HG02884 (cell line): ENCODE measurements at regions not wholly inside any gene's neighbourhood (a gene's known extent, or its start where the extent isn't known, plus 50 kb on each side); places are given as distances from the start of the nearest gene placed in this dataset.
"Not testable (repeated sequence)": the region's sequence is repeated elsewhere in the genome, so short reads cannot be mapped to it uniquely, and the experiment has no call there.

ENCODE experiments used
- ATAC-seq: cut with Tn5 transposase; IDR thresholded peaks from one replicate; pipeline ENCODE4 v1.9.1; 2021; ENCODE audit warnings: mild to moderate bottlenecking, moderate library complexity; ENCODE audit not compliant: unreplicated experiment

GRCh38 chrX:138014577-138014976 is 448.6 kb downstream of the ZIC3 start:
- no peak for ATAC-seq

- no peak for ATAC-seq
Measured at GRCh38 chrX:138018145-138018799, 452.3 kb downstream of the ZIC3 start.

GRCh38 chrX:138020941-138021340 is 455.0 kb downstream of the ZIC3 start:
- no peak for ATAC-seq

GRCh38 chrX:138026211-138026610 is 460.3 kb downstream of the ZIC3 start:
- peak; percentile 72 for ATAC-seq

- no peak for ATAC-seq
Measured at GRCh38 chrX:138031715-138032114, 465.8 kb downstream of the ZIC3 start.

- ATAC-seq: no peak
Measured at GRCh38 chrX:138034136-138034535, 468.2 kb downstream of the ZIC3 start.

- ATAC-seq: no peak
Measured at GRCh38 chrX:138037548-138037947, 471.6 kb downstream of the ZIC3 start.

- no peak for ATAC-seq
Measured at GRCh38 chrX:138057883-138058282, 492.0 kb downstream of the ZIC3 start.

GRCh38 chrX:138058931-138059330 is 493.0 kb downstream of the ZIC3 start:
- no peak for ATAC-seq

- ATAC-seq: no peak
Measured at GRCh38 chrX:138067415-138067814, 501.5 kb downstream of the ZIC3 start.

GRCh38 chrX:138073626-138074025 is 507.7 kb downstream of the ZIC3 start:
- no peak for ATAC-seq

GRCh38 chrX:138082251-138082650 is 516.3 kb downstream of the ZIC3 start:
- no peak for ATAC-seq

GRCh38 chrX:138082896-138083295 is 517.0 kb downstream of the ZIC3 start:
- ATAC-seq: no peak

GRCh38 chrX:138110910-138111309 is 545.0 kb downstream of the ZIC3 start:
- not testable (repeated sequence) for ATAC-seq

- no peak for ATAC-seq
Measured at GRCh38 chrX:138127314-138127713, 561.4 kb downstream of the ZIC3 start.

GRCh38 chrX:138128027-138128671 is 562.2 kb downstream of the ZIC3 start:
- peak; percentile 84 for ATAC-seq

GRCh38 chrX:138150709-138151108 is 560.8 kb downstream of the FGF13 start:
- ATAC-seq: no peak

- no peak for ATAC-seq
Measured at GRCh38 chrX:138157850-138158249, 553.7 kb downstream of the FGF13 start.

GRCh38 chrX:138191998-138192397 is 519.5 kb downstream of the FGF13 start:
- ATAC-seq: no peak

- ATAC-seq: no peak
Measured at GRCh38 chrX:138229718-138230117, 481.8 kb downstream of the FGF13 start.

GRCh38 chrX:138240266-138240665 is 471.3 kb downstream of the FGF13 start:
- no peak for ATAC-seq

GRCh38 chrX:138254001-138254400 is 457.5 kb downstream of the FGF13 start:
- ATAC-seq: no peak

GRCh38 chrX:138255373-138255772 is 456.1 kb downstream of the FGF13 start:
- no peak for ATAC-seq
